ENCODE measurements at regions not wholly inside any gene's neighbourhood (a gene's known extent, or its start where the extent isn't known, plus 50 kb on each side); places are given as distances from the start of the nearest gene placed in this dataset.

DNA sequence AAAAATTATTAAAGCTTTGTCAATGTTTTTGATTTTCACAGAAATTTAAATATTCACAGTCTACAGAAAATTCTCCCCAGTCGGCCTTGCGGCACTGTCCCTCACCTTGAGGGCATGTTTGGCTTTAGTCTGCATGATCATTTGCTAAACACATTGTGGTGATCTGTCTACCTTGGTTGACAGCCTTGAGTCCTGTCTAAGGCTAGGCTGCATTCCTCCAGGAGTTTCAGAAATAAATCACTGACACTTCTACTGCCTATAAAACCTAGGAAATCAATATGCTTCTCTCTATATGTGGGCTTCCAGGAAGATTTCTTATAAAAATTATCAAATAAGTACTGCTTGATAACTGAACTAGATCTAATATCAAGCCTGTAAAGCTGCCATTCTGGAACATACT is 430.7 kb upstream of the GRM3 start:
- intact Hi-C loops (cut with micrococcal nuclease): no loop called here
- H3K9me3 Mint-ChIP-seq: peaks cover 10% of the 10 kb centered on the region

DNA sequence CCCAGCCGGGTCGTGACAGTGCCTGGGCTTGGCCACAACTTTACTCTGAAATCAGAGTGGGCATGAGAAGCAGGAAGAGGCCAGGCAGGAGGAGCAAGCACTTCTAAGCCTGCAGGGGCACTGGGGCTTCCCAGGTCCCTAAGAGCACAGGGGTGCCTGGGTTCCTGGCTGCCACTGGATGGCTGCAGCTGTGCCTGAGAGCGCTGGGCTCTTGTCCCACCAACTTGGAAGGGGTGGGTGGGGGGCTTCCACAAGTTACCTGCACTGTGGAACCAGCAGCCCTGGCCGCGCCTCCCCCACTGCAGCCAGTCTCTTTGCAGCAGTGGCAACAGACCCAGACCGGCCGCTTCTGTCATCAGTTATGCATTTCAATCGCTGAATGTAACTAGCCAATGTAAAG is 434.7 kb upstream of the GRM3 start:
- Mint-ChIP-seq H3K36me3 (ENCODE audit: low read depth) (no peaks in the 10 kb centered on the region), H3K4me3 (no peak overlapping the region), H3K4me1 (ENCODE audit: low read depth) (no peaks in the 10 kb centered on the region), H3K27me3 (no peaks in the 10 kb centered on the region), H3K27ac (no peak overlapping the region), H3K9me3 (peaks cover 35% of the 10 kb centered on the region)
- intact Hi-C loops (cut with micrococcal nuclease): no loop called here

More for the DNA sequence above, 430.7 kb upstream of the GRM3 start:
- Mint-ChIP-seq H3K36me3 (ENCODE audit: low read depth) (no peaks in the 10 kb centered on the region), H3K27me3 (no peaks in the 10 kb centered on the region), H3K4me3 (no peak overlapping the region), H3K27ac (no peak overlapping the region), H3K4me1 (ENCODE audit: low read depth) (no peaks in the 10 kb centered on the region)

GRCh38 chr7:86207740-86208139 is 436.0 kb upstream of the GRM3 start:
- H3K27me3 Mint-ChIP-seq: no peaks in the 10 kb centered on the region
- H3K4me1 Mint-ChIP-seq (ENCODE audit: low read depth): no peaks in the 10 kb centered on the region
- no peak overlapping the region for H3K27ac Mint-ChIP-seq
- peaks cover 44% of the 10 kb centered on the region for H3K9me3 Mint-ChIP-seq
- H3K36me3 Mint-ChIP-seq (ENCODE audit: low read depth): no peaks in the 10 kb centered on the region
- intact Hi-C loops (cut with micrococcal nuclease): no loop called here
- H3K4me3 Mint-ChIP-seq: no peak overlapping the region

GRCh38 chr7:86202833-86203232 is 440.9 kb upstream of the GRM3 start:
- Mint-ChIP-seq H3K4me1 (ENCODE audit: low read depth) (no peaks in the 10 kb centered on the region), H3K4me3 (no peak overlapping the region), H3K27me3 (no peaks in the 10 kb centered on the region), H3K36me3 (ENCODE audit: low read depth) (no peaks in the 10 kb centered on the region), H3K27ac (no peak overlapping the region), H3K9me3 (peaks cover 54% of the 10 kb centered on the region)
- intact Hi-C loops (cut with micrococcal nuclease): no loop called here

GRCh38 chr7:86201767-86202166 is 441.9 kb upstream of the GRM3 start:
- Mint-ChIP-seq H3K36me3 (ENCODE audit: low read depth) (no peaks in the 10 kb centered on the region), H3K27me3 (no peaks in the 10 kb centered on the region), H3K4me1 (ENCODE audit: low read depth) (no peaks in the 10 kb centered on the region), H3K9me3 (peaks cover 43% of the 10 kb centered on the region), H3K4me3 (no peak overlapping the region), H3K27ac (no peak overlapping the region)
- intact Hi-C loops (cut with micrococcal nuclease): no loop called here

DNA sequence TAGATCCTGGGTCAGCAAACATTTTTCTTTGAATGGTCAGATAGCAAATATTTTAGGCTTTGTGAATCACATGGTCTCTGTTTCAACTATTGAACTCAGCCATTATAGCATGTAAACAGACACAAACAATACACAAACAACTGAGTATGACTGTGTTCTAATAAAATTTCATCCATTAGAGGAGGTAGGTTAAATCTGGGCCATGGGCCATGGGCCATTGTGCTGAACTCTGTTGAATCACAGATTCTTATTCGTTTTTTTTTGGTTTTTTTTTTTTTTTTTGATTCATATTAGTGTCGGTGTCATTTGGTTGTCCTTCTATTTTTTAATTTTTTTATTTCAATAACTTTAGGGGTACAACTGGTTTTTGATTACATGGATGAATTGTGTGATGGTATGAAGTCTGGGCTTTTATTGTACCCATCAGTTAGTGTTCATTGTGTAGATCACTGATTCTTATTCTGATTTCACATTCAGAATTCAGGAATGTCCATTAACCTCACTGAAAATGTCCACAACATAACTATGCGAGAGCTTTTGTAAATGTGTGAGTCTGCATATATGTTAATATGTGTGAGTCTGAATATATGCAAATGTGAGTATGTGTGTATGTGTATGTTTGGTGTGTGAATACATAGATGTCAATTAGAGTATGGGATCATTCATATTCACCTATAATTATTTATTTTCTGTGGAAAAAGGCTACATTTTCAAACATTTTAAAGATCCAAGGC is 443.7 kb upstream of the GRM3 start:
- H3K4me1 Mint-ChIP-seq (ENCODE audit: low read depth): no peaks in the 10 kb centered on the region
- H3K4me3 Mint-ChIP-seq: no peak overlapping the region
- intact Hi-C loops (cut with micrococcal nuclease): no loop called here
- peaks cover 45% of the 10 kb centered on the region for H3K9me3 Mint-ChIP-seq
- no peaks in the 10 kb centered on the region for H3K27me3 Mint-ChIP-seq
- no peak overlapping the region for H3K27ac Mint-ChIP-seq
- H3K36me3 Mint-ChIP-seq (ENCODE audit: low read depth): no peaks in the 10 kb centered on the region

- no peaks in the 10 kb centered on the region for H3K27me3 Mint-ChIP-seq
- intact Hi-C loops (cut with micrococcal nuclease): no loop called here
- no peaks in the 10 kb centered on the region for H3K36me3 Mint-ChIP-seq (ENCODE audit: low read depth)
- peaks cover 28% of the 10 kb centered on the region for H3K9me3 Mint-ChIP-seq
- no peaks in the 10 kb centered on the region for H3K4me1 Mint-ChIP-seq (ENCODE audit: low read depth)
- no peak overlapping the region for H3K4me3 Mint-ChIP-seq
- H3K27ac Mint-ChIP-seq: no peak overlapping the region
Measured at GRCh38 chr7:86190351-86190750, 453.4 kb upstream of the GRM3 start.

- Mint-ChIP-seq H3K4me3 (no peak overlapping the region), H3K27ac (no peak overlapping the region), H3K4me1 (ENCODE audit: low read depth) (no peaks in the 10 kb centered on the region), H3K9me3 (peaks cover 20% of the 10 kb centered on the region), H3K36me3 (ENCODE audit: low read depth) (no peaks in the 10 kb centered on the region), H3K27me3 (no peaks in the 10 kb centered on the region)
- intact Hi-C loops (cut with micrococcal nuclease): no loop called here
Measured at GRCh38 chr7:86181474-86181873, 462.2 kb upstream of the GRM3 start.

DNA sequence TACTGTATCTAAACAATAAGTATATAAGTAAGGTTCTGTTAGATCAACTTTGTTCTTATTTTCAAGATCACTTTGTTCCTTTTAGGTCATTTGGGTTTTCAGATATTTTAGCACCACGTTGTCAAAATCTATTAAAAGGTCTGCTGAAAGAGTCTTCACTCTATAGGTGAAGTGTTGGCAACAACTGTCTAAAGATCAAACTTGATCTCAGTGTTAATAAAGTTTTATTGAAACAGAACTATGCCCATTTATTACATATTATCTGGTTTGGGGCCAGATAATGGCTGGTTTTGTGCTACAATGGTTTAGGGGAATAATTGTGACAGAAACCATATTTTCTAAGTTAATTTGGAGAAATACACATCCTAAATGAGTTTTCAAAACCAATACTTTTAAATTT is 478.9 kb upstream of the GRM3 start:
- Mint-ChIP-seq H3K27ac (no peak overlapping the region), H3K27me3 (no peaks in the 10 kb centered on the region), H3K36me3 (ENCODE audit: low read depth) (no peaks in the 10 kb centered on the region), H3K4me1 (ENCODE audit: low read depth) (no peaks in the 10 kb centered on the region), H3K4me3 (no peak overlapping the region), H3K9me3 (peaks cover 20% of the 10 kb centered on the region)
- intact Hi-C loops (cut with micrococcal nuclease): no loop called here

DNA sequence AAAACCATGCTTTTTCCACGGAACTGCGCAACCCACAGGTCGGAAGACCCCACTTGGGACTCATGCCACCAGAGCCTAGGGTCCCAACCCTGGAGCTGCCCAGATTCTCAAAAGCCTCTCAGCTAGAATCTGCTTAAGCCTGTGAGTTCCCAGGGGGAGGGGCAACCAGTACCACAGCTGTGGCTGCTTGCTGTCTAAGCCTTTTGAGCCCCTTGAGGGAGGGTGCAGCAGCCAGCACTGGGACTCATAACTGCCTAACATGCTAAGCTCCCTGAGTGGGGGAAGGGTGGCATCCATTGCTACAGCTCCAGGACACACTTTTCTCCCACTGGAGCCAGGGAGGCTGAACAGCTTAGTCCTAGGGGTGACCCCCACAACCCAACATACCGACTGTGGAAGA is 485.6 kb upstream of the GRM3 start:
- H3K27me3 Mint-ChIP-seq: no peaks in the 10 kb centered on the region
- no peak overlapping the region for H3K4me3 Mint-ChIP-seq
- no peaks in the 10 kb centered on the region for H3K4me1 Mint-ChIP-seq (ENCODE audit: low read depth)
- H3K9me3 Mint-ChIP-seq: peaks cover 25% of the 10 kb centered on the region
- H3K27ac Mint-ChIP-seq: no peak overlapping the region
- intact Hi-C loops (cut with micrococcal nuclease): no loop called here
- H3K36me3 Mint-ChIP-seq (ENCODE audit: low read depth): no peaks in the 10 kb centered on the region

DNA sequence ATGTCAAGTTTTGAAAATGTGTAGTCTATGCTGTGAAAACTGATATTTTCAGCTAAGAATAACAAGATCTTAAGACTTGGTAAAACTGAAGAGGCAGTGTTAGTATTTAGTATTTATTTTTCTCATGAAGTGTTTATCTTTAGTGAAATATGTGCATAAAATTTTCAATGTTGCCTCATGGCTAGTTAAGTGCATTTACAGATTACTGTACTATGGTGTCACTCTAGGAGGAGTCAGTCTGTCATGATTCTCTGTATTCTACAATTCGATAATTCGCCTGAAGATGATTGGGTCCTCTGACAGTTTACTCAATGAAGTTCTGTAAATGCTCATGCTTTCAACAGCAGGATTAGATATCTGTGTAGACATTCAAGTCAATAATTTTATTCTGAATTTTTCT is 488.1 kb upstream of the GRM3 start:
- no peaks in the 10 kb centered on the region for H3K36me3 Mint-ChIP-seq (ENCODE audit: low read depth)
- no peak overlapping the region for H3K4me3 Mint-ChIP-seq
- H3K4me1 Mint-ChIP-seq (ENCODE audit: low read depth): no peaks in the 10 kb centered on the region
- H3K27ac Mint-ChIP-seq: no peak overlapping the region
- H3K27me3 Mint-ChIP-seq: no peaks in the 10 kb centered on the region
- intact Hi-C loops (cut with micrococcal nuclease): no loop called here
- H3K9me3 Mint-ChIP-seq: peaks cover 23% of the 10 kb centered on the region

- Mint-ChIP-seq H3K4me3 (no peak overlapping the region), H3K4me1 (ENCODE audit: low read depth) (no peaks in the 10 kb centered on the region), H3K36me3 (ENCODE audit: low read depth) (no peaks in the 10 kb centered on the region), H3K9me3 (peaks cover 18% of the 10 kb centered on the region), H3K27me3 (no peaks in the 10 kb centered on the region), H3K27ac (no peak overlapping the region)
- intact Hi-C loops (cut with micrococcal nuclease): no loop called here
Measured at GRCh38 chr7:86152926-86153325, 490.8 kb upstream of the GRM3 start.

GRCh38 chr7:86149024-86149665 is 494.6 kb upstream of the GRM3 start:
- Mint-ChIP-seq H3K27me3 (no peaks in the 10 kb centered on the region), H3K36me3 (ENCODE audit: low read depth) (no peaks in the 10 kb centered on the region), H3K27ac (no peak overlapping the region), H3K4me1 (ENCODE audit: low read depth) (no peaks in the 10 kb centered on the region), H3K9me3 (peaks cover 24% of the 10 kb centered on the region), H3K4me3 (no peak overlapping the region)
- intact Hi-C loops (cut with micrococcal nuclease): loop anchor here (10.0 kb wide), 1 partner anchor 64 kb away; no protein-coding TSS in a partner anchor

- Mint-ChIP-seq H3K36me3 (ENCODE audit: low read depth) (no peaks in the 10 kb centered on the region), H3K9me3 (peaks cover 24% of the 10 kb centered on the region), H3K27me3 (no peaks in the 10 kb centered on the region), H3K27ac (no peak overlapping the region), H3K4me1 (ENCODE audit: low read depth) (no peaks in the 10 kb centered on the region), H3K4me3 (no peak overlapping the region)
- intact Hi-C loops (cut with micrococcal nuclease): loop anchor here (10.0 kb wide), 1 partner anchor 64 kb away; no protein-coding TSS in a partner anchor
Measured at GRCh38 chr7:86148501-86148900, 495.2 kb upstream of the GRM3 start.

DNA sequence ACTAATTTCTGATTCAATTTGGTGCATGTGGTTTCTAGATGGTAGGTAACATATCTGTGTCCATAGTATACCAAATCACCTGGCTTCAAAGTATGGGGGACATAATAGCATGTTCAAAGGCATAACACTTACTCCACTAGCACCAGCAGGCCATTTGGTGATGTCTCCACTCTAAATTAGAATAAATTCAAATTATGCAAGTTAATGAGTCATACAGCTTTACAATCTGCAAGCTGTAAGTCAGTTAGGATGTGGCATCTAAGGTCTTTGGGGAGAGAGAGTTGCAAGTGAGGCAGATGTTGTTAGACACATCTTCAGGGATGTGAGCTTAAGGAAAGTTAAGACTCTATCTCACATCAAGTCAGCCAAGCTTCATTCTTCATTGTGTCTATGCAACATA is 506.4 kb upstream of the GRM3 start:
- H3K9me3 Mint-ChIP-seq: peaks cover 3% of the 10 kb centered on the region
- no peaks in the 10 kb centered on the region for H3K27me3 Mint-ChIP-seq
- H3K36me3 Mint-ChIP-seq (ENCODE audit: low read depth): no peaks in the 10 kb centered on the region
- no peak overlapping the region for H3K4me3 Mint-ChIP-seq
- H3K27ac Mint-ChIP-seq: no peak overlapping the region
- intact Hi-C loops (cut with micrococcal nuclease): no loop called here
- H3K4me1 Mint-ChIP-seq (ENCODE audit: low read depth): no peaks in the 10 kb centered on the region

Measured in dendritic cell treated with granulocyte-macrophage colony-stimulating factor and Interleukin-4, amounts not matched to agents 40 ng/mL and 50 ng/mL, for 4 days (primary cell).